ENCODE measurements at regions not wholly inside any gene's neighbourhood (a gene's known extent, or its start where the extent isn't known, plus 50 kb on each side); places are given as distances from the start of the nearest gene placed in this dataset.

DNA sequence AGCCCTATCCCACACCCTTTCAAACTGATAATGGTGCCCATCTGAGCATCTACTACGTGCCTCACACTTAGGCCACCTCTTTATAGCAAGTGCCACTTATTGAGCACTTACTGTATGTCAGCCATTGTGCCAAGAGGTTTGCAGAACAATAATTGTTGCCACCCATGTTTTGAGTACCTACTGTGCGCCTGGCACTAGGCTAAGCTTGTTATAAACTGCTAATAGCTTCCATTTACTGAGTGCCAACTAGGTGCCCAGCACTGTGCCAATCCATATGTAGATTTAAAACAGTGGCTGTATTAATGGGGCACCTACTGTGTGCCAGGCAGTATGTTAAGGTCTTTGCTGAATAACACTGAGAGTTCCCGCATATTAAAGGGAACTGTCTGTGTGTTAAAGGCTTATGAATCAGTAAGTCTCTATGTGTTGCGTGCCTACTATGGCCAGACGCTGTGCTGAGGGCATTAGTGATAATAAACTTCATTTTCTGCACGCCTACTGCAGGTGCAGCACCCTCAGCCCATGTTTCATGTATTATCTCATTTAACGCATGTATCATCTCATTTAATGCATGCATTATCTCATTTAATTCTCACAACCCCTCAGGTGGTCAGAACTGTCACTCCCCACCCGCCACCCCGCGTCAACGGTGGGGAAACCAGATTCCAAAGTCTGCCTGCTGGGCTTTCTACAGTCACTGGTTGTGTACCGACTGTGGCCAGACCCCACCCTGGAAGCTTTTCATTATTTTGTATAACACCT is 105.0 kb downstream of the PTPRS start:
- ChIA-PET CTCF (no interaction called here), POLR2A (ENCODE audit: unreplicated experiment) (no interaction called here)
- H3K27ac ChIP-seq: no peak overlapping the region
- H3K79me2 ChIP-seq (ENCODE audit: low read depth): no peaks in the 10 kb centered on the region
- no peaks in the 10 kb centered on the region for H3K4me1 ChIP-seq (replicated peaks; ENCODE audit: insufficient read depth)
- H3K4me2 ChIP-seq: no peak overlapping the region
- no peaks in the 10 kb centered on the region for H3K9me3 ChIP-seq (ENCODE audit: insufficient read depth, low read depth)
- H3K27me3 ChIP-seq (ENCODE audit: insufficient read depth, low read depth): no peaks in the 10 kb centered on the region
- no peaks in the 10 kb centered on the region for H3K36me3 ChIP-seq (ENCODE audit: low read depth)
- intact Hi-C loops (cut with micrococcal nuclease; ENCODE audit: unreplicated experiment): no loop called here
- H2AFZ ChIP-seq: no peak overlapping the region
- TF ChIP-seq, protein P1, sequence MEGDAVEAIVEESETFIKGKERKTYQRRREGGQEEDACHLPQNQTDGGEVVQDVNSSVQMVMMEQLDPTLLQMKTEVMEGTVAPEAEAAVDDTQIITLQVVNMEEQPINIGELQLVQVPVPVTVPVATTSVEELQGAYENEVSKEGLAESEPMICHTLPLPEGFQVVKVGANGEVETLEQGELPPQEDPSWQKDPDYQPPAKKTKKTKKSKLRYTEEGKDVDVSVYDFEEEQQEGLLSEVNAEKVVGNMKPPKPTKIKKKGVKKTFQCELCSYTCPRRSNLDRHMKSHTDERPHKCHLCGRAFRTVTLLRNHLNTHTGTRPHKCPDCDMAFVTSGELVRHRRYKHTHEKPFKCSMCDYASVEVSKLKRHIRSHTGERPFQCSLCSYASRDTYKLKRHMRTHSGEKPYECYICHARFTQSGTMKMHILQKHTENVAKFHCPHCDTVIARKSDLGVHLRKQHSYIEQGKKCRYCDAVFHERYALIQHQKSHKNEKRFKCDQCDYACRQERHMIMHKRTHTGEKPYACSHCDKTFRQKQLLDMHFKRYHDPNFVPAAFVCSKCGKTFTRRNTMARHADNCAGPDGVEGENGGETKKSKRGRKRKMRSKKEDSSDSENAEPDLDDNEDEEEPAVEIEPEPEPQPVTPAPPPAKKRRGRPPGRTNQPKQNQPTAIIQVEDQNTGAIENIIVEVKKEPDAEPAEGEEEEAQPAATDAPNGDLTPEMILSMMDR (conservative IDR thresholded peaks at IDR 0.05): no peak
- TF ChIP-seq EZH2 (IDR thresholded peaks at IDR 0.05; ENCODE audit: low read depth): no peak
- 0 out of 2 replicates have a peak, but pooled peaks cover under 1% of the 10 kb centered on the region for H3F3A ChIP-seq (ENCODE audit: insufficient read depth, low read depth)
- no peaks in the 10 kb centered on the region for H4K20me1 ChIP-seq (ENCODE audit: insufficient read depth)
- no peak overlapping the region for H3K4me3 ChIP-seq
- no TSS peak for BruUV-seq (replicated peaks)
- DNase-seq: no peak
- no peaks in the 10 kb centered on the region for H3K9me2 ChIP-seq (ENCODE audit: insufficient read depth)

- TF ChIP-seq, protein P1 (conservative IDR thresholded peaks at IDR 0.05): no peak
- no peak for TF ChIP-seq EZH2 (IDR thresholded peaks at IDR 0.05; ENCODE audit: low read depth)
- H3K27ac ChIP-seq: no peak overlapping the region
- no peaks in the 10 kb centered on the region for H3K4me1 ChIP-seq (replicated peaks; ENCODE audit: insufficient read depth)
- H2AFZ ChIP-seq: no peak overlapping the region
- DNase-seq: no peak
- CTCF ChIA-PET: no interaction called here
- H3K9me3 ChIP-seq (ENCODE audit: insufficient read depth, low read depth): no peaks in the 10 kb centered on the region
- no peaks in the 10 kb centered on the region for H3K9me2 ChIP-seq (ENCODE audit: insufficient read depth)
- H3K4me3 ChIP-seq: no peak overlapping the region
- H4K20me1 ChIP-seq (ENCODE audit: insufficient read depth): no peaks in the 10 kb centered on the region
- 0 out of 2 replicates have a peak, but pooled peaks cover 4% of the 10 kb centered on the region for H3F3A ChIP-seq (ENCODE audit: insufficient read depth, low read depth)
- BruUV-seq (replicated peaks): no TSS peak
- intact Hi-C loops (cut with micrococcal nuclease; ENCODE audit: unreplicated experiment): no loop called here
- H3K36me3 ChIP-seq (ENCODE audit: low read depth): no peaks in the 10 kb centered on the region
- no peaks in the 10 kb centered on the region for H3K79me2 ChIP-seq (ENCODE audit: low read depth)
- H3K27me3 ChIP-seq (ENCODE audit: insufficient read depth, low read depth): no peaks in the 10 kb centered on the region
- H3K4me2 ChIP-seq: no peak overlapping the region
- POLR2A ChIA-PET (ENCODE audit: unreplicated experiment): interaction anchor here (0.6 kb wide), 1 partner anchor 431 kb away, joined by 9 read pairs; no protein-coding TSS in a partner anchor
Measured at GRCh38 chr19:5234412-5234811, 106.2 kb downstream of the PTPRS start.

GRCh38 chr19:5232798-5233505 is 107.7 kb downstream of the PTPRS start:
- POLR2A ChIA-PET (ENCODE audit: unreplicated experiment): no interaction called here
- no TSS peak for BruUV-seq (replicated peaks)
- Histone ChIP-seq H3K9me3 (ENCODE audit: insufficient read depth, low read depth) (no peaks in the 10 kb centered on the region), H3K36me3 (ENCODE audit: low read depth) (no peaks in the 10 kb centered on the region), H3K9me2 (ENCODE audit: insufficient read depth) (no peaks in the 10 kb centered on the region), H3K79me2 (ENCODE audit: low read depth) (no peaks in the 10 kb centered on the region), H3K4me3 (no peak overlapping the region), H3K27ac (no peak overlapping the region), H3F3A (ENCODE audit: insufficient read depth, low read depth) (0 out of 2 replicates have a peak, but pooled peaks cover 4% of the 10 kb centered on the region), H3K4me2 (no peak overlapping the region), H2AFZ (no peak overlapping the region), H3K27me3 (ENCODE audit: insufficient read depth, low read depth) (no peaks in the 10 kb centered on the region), H4K20me1 (ENCODE audit: insufficient read depth) (no peaks in the 10 kb centered on the region), H3K4me1 (replicated peaks; ENCODE audit: insufficient read depth) (no peaks in the 10 kb centered on the region)
- TF ChIP-seq, protein P1 (conservative IDR thresholded peaks at IDR 0.05): no peak
- no peak for TF ChIP-seq EZH2 (IDR thresholded peaks at IDR 0.05; ENCODE audit: low read depth)
- intact Hi-C loops (cut with micrococcal nuclease; ENCODE audit: unreplicated experiment): no loop called here
- no peak for DNase-seq
- CTCF ChIA-PET: interaction anchor here (0.5 kb wide), 1 partner anchor 18 kb away, joined by 12 read pairs; no protein-coding TSS in a partner anchor

Data from PC-9 (cell line).